Esophagus muscularis mucosa (tissue), 4 donors: ENCODE measurements at regions not wholly inside any gene's neighbourhood (a gene's known extent, or its start where the extent isn't known, plus 50 kb on each side); places are given as distances from the start of the nearest gene placed in this dataset.

ENCODE experiments used
- EP300 ChIP-seq: sonication (generic); formaldehyde crosslinking; IDR thresholded peaks from one replicate; pipeline ENCODE4 v1.6.1; 2017; ENCODE audit warnings: antibody characterized with exemption
- POLR2A ChIP-seq: fragments of 450-650 bp; IDR thresholded peaks from one replicate; pipeline ENCODE4 v1.6.1; 2017; ENCODE audit warnings: antibody characterized with exemption, moderate library complexity, mild to moderate bottlenecking, low read depth
- POLR2AphosphoS5 ChIP-seq, 2 donors: sonication (generic); formaldehyde crosslinking; IDR thresholded peaks; one replicate each; pipeline ENCODE4 v1.6.1; 2017; ENCODE audit warnings: antibody characterized with exemption in 2 of 2
- TF ChIP-seq, protein P1 (sequence below), 3 experiments: fragments of 200-600 bp in 2 of 3; fragments of 450-650 bp in 1 of 3; sonication (generic) in 2 of 3; IDR thresholded peaks; one replicate each; pipeline ENCODE4 v1.5.1; 2017 to 2019; ENCODE audit warnings: antibody characterized with exemption in 3 of 3, mild to moderate bottlenecking in 2 of 3, moderate library complexity in 1 of 3

- TF ChIP-seq, protein P1, sequence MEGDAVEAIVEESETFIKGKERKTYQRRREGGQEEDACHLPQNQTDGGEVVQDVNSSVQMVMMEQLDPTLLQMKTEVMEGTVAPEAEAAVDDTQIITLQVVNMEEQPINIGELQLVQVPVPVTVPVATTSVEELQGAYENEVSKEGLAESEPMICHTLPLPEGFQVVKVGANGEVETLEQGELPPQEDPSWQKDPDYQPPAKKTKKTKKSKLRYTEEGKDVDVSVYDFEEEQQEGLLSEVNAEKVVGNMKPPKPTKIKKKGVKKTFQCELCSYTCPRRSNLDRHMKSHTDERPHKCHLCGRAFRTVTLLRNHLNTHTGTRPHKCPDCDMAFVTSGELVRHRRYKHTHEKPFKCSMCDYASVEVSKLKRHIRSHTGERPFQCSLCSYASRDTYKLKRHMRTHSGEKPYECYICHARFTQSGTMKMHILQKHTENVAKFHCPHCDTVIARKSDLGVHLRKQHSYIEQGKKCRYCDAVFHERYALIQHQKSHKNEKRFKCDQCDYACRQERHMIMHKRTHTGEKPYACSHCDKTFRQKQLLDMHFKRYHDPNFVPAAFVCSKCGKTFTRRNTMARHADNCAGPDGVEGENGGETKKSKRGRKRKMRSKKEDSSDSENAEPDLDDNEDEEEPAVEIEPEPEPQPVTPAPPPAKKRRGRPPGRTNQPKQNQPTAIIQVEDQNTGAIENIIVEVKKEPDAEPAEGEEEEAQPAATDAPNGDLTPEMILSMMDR (IDR thresholded peaks at IDR 0.05) = no peak
- no peak for TF ChIP-seq POLR2AphosphoS5 (IDR thresholded peaks at IDR 0.05)
- TF ChIP-seq POLR2A = no peak
- no peak for TF ChIP-seq EP300
Measured at GRCh38 chr3:165613014-165613413, 224.2 kb downstream of the BCHE start.
